GM03348 (cell line): ENCODE measurements at regions not wholly inside any gene's neighbourhood (a gene's known extent, or its start where the extent isn't known, plus 50 kb on each side); places are given as distances from the start of the nearest gene placed in this dataset.

Source experiments
- DNase-seq: peaks from one replicate; pipeline ENCODE4 v3.0.0; 2012; ENCODE audit warnings: low spot score

DNA sequence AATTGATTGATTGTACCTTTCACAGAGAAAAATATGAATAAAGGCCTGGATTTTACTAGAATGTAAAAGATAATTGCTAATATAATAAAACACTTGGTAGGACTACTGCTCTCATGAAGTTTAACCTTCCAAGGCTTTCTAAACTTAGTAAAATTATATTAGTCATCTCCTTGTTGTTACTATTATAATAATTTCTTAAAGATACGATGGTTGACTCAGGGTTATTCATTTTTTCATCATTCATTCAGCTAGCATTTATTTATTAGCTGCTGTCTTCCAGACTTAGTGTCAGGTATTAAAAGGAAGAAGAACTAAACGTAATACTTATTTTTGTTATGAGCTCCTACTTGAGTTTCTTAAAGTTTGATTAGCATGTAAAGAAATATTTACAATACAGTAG, 771.6 kb upstream of the NR2F2 start:
- DNase-seq: no peak

DNA sequence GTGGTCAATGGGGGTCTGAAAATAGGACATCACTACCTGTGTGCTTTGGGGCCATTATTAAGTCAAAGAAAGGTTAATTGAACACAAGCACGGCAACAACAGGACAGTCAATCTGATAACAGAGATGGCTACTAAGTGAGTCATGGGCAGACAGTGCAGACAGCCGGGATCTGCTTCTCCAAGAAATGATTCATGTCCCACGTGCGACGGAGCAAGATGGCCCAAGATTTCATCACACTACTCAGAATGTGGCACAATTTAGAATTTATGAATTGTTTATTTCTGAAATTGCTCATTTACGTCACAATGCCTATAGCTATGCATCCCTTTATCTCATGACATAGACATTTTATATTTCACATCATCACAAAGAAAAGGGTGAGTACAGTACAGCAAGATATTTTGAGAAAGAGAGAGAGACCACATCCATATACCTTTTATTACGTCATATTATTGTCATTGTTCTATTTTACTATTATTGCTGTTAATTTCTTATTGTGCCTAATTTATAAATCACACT, 770.6 kb upstream of the NR2F2 start:
- DNase-seq: peak; percentile 64

DNA sequence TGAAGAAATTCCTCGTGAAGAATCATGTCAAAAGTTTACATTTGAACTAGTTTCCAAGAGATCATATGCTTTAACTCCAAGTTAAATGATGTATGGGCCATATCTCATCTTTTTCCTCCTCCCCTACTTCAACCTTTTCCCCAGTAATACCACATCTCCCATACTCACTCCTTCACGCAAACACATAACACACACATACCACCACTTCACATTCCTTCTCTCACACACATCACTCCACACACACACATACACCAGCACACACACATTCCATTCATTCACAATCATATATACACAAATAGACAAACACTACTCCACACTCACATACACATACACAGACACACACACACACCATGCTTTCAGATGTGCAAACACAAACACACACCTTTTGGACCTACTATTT, 769.0 kb upstream of the NR2F2 start:
- no peak for DNase-seq

DNA sequence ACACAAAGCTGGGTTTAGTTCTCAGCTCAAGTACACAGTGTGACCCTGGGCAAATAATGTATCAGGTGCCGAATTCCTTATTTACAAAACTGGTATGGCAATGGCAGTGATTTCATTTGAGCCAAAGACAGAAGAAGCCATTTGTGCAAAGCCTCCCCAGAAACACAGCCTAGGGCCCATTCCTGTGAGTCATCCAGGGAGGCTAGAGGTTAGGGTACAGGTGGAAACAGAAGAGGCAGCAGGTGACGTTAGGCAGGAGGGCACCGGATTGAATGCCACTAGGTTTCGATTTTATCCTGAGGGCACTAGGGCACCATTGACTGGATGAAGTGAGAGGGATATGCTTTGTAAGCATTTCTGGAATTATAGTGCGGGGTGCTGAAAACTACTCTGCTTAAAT, 766.9 kb upstream of the NR2F2 start:
- no peak for DNase-seq

DNA sequence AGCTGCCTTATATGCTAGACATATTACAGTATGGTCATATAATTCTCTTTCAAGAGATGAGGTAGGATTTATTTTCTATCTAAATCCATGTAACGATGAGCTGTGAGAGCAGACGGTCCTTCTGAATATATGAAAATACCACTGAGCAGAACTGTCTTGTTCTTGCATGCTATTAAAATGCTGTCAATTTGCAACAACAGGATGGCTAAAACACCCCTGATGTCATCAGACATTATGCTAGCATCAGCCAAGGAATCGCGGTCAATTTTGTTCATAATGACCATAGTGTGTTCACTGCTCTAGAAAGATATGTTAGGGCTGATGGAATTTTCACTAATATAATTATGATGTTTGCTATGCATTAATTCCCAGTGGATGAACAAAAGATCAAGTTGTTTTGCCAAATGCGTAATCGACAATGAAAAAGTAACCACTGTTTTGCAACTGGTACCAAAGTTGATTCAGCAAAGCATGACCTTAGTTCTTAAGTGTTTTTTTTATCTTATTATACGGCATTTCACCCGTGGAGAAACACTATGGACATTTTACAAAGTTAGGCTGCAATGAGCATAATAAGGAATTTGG, 765.4 kb upstream of the NR2F2 start:
- DNase-seq: no peak

DNA sequence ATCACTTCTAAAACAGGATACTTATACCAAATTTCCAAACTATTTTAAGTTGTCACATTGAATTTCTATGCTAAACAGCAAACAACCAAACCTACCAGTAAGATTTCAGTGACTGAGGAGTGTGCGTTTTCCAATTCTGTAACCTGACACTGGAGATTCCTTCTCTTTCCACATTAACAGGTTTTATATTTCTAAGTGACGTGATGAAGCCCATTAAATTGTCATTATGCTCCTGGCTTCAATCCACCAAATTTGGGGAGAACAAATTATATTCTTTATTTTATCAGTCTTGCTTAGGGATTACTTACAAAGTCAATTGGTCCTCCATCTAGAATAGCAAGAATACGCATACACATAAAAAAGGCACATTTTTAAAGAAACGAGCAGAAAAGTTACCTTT, 764.8 kb upstream of the NR2F2 start:
- DNase-seq: no peak

DNA sequence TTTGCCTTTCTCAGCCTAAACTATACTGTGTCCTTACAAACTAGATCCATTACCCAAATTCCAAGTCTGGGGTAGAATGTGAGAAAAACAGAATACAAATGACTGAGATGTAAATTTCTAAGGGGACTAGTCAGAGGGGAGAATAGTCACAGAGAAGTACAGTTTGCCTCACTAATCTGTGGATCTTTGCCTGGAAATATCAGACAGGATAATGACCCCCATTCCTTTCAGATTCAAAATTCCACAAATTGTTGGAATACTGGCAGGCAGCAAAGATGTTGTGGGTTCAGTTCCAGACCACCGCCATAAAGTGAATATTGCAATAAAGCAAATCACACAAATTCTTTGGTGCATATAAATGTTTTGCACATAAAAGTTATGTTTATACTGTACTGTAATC, 762.8 kb upstream of the NR2F2 start:
- peak; percentile 33 for DNase-seq

DNA sequence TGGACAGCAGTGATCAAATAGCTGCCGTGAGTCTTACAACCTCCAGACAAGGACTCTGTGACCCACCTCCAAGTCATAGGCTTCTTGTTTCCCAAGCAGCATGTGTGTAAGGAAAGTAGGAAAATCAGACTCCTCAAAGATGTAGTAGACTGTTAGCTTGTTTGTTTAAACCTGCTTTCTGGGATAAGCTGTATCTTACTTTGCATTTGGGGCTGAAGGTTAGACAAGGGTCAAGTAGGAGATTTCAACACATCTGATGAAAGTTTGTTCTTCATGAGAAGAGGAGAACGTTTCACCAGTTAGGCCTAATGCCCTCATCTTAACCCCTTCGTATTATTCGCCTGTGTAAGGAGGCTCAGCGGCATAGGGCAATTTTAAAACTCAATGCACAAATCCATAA, 756.4 kb upstream of the NR2F2 start:
- no peak for DNase-seq

DNA sequence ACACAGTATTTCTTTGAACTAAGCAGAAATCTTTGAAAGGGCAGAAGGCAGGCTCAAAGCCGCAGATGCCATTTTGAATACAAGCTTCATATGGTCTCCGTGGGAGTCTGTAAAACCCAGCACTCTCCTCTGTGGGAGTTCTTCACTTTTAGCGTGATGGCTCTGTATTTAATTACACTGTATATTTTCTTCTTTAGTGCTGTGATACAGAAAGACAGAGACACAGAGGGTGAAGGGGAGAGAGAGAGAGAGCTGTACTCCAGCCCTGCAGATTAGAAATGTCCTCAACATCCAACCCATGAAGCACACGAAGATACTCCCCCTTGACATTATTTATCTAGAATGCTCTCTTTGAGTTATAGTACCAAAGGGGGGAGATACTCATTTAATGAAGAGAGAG, 752.6 kb upstream of the NR2F2 start:
- DNase-seq: no peak

DNA sequence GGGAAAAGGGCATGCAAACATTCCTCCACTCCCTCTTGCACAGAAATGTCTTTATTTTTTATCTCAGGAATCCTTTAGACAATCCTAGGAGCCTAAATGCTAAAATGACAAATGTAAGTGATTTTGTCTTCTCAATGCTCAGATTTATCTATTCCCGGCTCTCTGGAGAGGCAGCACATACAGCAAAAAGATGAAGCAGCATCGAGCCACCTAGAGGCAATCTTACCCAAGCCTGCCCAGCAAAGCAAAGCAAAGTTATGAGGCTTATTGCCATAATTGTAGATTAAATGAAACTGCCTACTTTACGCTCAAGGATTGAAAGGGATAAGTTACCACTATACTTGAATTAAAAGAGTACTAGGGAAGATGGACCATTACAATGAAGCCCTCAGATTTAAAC, 750.4 kb upstream of the NR2F2 start:
- no peak for DNase-seq

DNA sequence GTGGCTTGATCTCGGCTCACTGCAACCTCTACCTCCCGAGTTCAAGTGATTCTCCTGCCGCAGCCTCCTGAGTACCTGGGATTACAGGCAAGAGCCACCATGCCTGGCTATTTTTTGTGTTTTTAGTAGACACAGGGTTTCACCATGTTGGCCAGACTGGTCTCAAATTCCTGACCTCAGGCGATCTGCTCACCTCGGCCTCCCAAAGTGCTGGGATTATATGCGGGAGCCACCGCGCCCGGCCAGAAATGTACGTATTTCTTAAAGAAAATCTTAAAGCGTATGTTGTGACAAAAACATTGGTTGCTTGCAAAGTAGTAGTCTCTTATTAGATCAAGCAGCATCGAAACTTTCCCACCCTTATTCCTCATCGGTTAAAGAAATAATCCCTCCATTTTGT, 748.9 kb upstream of the NR2F2 start:
- no peak for DNase-seq

DNA sequence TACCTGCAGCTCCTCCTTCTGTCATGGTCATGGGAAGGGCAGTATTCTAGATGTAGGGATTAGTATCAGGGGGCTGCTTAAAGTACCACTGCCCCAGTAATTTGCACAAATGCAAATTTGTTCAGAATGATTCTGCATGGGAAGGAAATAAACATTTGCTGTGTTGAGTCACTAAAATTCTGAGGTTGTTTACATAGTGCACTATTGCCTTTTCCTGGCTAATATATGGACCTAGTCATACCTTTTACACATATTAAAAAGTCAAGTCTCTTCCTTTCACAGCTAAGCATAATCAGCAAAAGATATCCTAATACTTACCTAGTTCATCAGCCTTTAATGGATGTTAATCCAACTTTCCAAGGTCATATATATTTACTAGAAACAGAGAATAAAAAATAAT, 746.4 kb upstream of the NR2F2 start:
- no peak for DNase-seq

DNA sequence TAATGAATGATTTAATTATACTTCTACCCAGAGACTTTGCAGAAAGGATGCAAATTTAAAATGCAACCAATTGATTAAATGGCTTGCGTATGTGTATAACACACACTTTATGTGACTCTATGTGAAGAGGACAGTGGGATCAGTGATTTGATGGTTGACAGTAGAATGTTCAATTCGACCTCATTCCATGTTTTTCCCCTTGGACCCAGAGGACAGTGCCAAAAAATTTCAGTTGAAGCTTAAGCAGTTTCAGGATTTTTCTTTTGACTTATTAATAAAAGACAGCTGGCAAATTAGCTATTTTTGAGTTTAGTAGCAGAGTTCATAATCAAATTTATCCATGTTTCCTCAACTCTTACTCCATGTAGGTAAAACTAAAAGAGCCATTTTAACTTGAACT, 742.4 kb upstream of the NR2F2 start:
- DNase-seq: no peak

DNA sequence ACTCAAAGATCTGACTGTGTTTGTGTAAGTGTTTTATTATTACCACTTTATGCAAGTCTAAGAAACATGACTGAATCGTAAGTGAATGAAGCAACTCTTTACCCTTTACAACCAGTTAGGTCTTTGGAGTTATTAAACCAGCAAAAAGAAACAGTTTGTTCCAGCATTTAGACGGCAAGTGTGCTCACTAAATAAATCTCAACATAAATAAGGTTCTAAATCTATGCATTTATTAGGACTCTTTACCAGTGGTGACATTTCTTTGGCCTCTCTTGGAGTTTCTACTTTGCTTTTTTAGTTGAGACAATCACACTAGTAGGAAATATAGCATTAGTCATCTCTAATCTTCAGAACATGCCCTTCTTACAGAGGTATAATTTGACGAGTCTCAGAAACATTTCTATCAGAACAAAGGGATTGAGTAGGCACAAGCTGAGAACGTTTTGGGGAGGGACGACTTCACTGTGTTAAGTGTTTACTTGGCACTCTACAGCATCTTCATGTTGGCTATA, 739.9 kb upstream of the NR2F2 start:
- DNase-seq: no peak

DNA sequence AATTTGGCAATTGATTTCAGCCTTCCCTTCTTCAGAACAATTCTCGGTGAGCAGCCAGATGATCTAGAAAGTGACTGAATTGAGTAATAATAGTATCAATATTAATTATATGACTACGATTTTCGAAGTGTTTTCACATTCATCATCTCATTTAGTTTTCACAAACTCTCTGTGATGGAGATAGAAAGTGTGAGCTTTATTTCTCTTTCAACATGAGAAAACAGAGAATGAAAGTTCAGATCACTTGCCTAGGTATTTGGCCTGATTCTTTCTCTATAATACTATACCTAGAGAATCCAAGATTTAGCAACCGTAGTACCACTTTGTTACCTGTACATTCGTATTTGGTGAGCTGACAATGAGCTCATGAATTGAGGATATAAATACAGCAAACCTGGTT, 739.2 kb upstream of the NR2F2 start:
- DNase-seq: no peak

DNA sequence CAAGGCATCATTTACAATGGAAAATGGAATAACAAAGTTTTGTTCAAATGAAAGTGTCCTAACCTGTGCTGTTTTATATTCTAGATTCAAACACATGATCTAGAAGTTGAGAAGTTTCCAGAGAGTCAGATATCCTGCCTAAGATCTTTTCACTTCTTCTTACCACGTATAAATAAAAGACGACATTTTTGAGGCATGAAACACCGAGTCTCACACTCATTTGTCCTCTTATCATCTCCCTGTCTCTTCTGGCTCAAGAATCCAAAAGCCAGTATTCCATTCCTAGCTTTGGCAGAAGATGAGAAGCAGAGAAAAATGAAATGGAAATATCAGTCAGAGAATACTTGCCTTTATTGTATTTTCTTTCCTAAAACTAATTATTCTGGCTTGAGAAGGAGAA, 738.6 kb upstream of the NR2F2 start:
- DNase-seq: no peak

DNA sequence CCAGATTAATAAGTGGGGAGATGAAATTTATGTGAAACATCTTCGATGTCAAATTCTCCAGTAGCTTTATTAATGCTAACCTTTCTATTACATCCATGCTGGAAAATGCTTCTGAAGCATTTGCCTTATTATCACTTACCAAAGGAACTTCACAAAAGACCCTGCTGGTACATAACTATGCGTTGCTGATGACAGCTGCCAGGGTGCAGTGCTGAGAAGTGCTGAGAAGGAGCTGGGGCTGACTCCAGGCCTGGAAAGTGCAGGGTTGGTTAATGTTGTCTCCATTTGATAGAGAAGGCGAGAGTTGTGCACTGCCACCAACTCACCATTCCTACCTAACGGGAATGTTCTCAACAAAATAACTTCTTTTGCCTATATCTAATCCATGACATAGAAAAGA, 736.0 kb upstream of the NR2F2 start:
- DNase-seq: no peak

DNA sequence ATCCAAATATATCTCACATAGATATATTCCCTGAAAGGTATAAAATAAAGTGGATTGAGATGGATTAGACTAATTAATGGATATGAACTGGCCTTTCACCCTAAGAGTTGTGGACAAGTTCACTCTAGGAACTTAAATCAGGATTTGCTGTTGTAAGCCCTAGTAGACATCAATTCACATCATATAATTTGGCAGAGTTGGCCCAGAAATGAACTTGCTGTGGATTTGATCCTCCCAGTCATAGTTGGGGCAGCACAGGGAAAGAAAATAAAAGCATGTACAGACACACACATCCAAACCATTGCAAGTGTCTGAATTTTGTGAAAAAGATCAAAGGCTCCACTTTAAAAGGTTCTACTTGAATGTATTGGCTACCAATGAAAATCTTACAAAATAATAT, 734.7 kb upstream of the NR2F2 start:
- no peak for DNase-seq

DNA sequence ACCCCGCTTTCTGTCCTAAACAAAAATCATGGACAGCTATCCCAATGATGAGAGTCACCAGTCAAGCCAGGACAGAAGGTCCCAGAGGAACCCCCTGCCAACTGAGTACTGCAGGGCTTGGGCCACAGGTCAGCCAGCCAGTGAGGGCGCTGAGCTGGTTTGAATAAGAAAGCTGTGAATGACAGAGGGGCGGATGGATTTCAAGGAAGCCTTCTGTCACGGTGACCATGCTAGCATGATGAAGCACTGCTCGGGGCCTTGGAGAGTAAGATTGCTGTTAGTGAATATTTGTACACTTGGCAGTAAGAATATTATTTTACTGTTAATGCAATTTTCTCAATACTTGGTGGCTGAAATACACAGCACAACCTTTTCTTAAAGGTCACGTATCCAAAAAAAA, 734.0 kb upstream of the NR2F2 start:
- no peak for DNase-seq

DNA sequence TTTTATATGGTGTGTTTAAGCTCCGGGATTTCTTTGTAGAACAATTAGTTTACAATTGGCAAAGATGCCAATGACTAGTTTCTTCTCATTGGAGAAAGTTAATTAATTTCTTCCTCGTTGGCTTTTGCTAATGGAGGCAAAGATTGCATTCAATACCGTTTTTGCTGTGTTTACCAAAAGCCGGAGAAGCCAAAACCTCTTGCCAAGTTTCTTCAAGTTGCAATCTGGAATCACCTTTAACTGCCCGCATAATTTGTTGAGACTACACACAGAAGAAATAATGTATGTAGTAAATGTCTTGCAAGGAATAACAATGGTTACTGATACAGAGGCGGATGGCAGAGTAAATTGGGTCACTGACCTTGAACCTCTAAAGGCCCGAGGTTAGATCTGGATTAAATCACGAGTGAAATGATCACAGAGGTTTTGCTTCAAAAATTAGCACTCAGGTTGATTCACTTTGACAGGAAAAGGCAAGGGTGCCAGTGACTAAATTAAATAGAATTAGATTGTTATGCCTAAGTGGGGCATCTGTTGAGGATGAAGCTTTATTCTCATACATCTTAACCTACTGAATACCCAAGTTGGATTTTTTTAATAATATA, 732.1 kb upstream of the NR2F2 start:
- DNase-seq: no peak

DNA sequence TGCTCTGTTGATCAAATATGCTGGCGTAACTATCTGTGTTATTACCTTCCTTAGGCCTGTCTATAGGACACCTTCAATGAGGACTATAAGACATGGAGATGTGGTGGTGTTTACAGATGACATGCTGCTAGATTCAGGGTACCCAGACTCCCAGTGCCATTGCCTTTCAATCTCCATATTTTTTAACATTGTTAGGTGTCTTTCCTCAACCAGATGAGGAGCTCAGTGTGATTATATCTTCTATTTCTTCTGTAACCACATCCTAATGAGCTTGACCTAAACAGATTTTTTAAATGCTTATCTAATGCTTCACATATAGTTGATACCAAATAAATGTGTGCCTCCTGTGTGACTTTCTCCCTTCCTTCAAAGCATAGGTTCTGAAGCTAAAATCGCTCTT, 730.1 kb upstream of the NR2F2 start:
- no peak for DNase-seq

DNA sequence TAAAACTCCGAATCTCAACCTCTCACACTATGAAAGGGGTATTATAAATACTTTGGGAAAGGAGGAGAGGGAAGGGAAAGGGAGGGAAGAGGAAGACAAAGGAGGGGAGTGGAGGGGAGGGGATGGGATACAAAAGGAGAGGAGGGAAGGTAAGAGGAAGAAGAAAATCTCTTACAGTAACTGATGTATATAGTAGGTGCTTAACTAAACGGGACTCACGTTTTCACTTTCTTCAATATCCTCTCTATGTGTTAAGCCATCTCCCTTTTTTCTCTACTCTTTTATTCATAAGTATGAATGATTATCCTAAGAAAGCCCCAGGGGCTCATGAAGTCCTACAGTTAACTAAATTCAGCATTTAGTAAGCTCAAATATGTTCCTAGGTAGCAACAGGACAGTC, 729.6 kb upstream of the NR2F2 start:
- no peak for DNase-seq

DNA sequence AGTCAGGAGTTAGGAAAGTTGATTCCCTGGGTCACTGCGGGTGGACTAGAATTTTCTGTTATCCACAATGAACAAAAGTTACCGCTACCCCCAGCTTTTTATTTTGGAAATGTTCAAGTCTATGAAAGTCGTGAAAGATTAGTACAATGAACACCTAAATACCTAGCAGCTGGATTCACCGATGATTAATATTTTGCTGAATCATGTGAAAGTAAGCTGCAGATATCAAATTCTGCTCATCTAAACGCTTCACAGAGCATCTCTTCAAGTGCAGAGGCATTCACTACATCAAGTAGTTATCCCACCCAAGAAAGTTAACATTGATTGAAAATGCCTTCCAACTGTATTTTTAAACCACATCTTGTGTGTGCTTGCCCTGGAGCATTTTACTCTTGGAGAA, 729.0 kb upstream of the NR2F2 start:
- no peak for DNase-seq

DNA sequence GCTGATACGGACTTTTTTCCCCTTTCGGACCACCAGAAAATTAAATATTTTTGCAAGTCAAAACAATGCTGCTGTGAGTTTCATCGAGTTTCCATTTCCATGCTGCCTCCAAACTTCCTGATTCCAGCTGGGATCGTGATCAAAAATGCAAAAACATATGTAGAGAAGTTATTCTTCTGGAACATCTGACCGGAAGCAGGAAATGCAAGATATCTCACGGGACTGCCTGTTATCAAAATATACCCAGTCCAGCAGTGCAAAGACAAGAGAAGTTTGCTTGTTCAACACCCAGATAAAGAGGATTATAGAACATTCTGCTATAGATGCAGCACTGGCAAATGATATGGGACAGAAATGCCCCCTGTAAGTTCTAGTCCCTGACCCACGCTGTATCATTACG, 726.7 kb upstream of the NR2F2 start:
- DNase-seq: no peak
